IMR-90 (cell line): ENCODE measurements at regions not wholly inside any gene's neighbourhood (a gene's known extent, or its start where the extent isn't known, plus 50 kb on each side); places are given as distances from the start of the nearest gene placed in this dataset.

Experiments
- BHLHE40 ChIP-seq: fragments of 150-350 bp; IDR thresholded peaks from 2 replicates; pipeline ENCODE4 v1.6.1; 2016; ENCODE audit warnings: mild to moderate bottlenecking, low read depth, low read length
- CEBPB ChIP-seq: IDR thresholded peaks from 2 replicates; pipeline ENCODE4 v1.6.1; 2012; ENCODE audit warnings: low read depth, low read length, improper control_type of control experiment
- CHD1 ChIP-seq: IDR thresholded peaks from 2 replicates; pipeline ENCODE4 v1.6.1; 2012; ENCODE audit warnings: low read depth, low read length, improper control_type of control experiment
- MAFK ChIP-seq: IDR thresholded peaks from 2 replicates; pipeline ENCODE4 v1.6.1; 2012; ENCODE audit warnings: low read depth, low read length, improper control_type of control experiment
- MAZ ChIP-seq: IDR thresholded peaks from 2 replicates; pipeline ENCODE4 v1.6.1; 2012; ENCODE audit warnings: low read depth, mild to moderate bottlenecking, low read length, improper control_type of control experiment, moderate library complexity, borderline replicate concordance
- MXI1 ChIP-seq: IDR thresholded peaks from 2 replicates; pipeline ENCODE4 v1.6.1; 2012; ENCODE audit warnings: low read depth, mild to moderate bottlenecking, low read length, moderate library complexity, borderline replicate concordance
- POLR2A ChIP-seq: IDR thresholded peaks from 2 replicates; pipeline ENCODE4 v1.6.1; 2012; ENCODE audit warnings: mild to moderate bottlenecking, low read depth, low read length
- RAD21 ChIP-seq: IDR thresholded peaks from 2 replicates; pipeline ENCODE4 v1.6.1; 2012; ENCODE audit warnings: low read length, improper control_type of control experiment
- RCOR1 ChIP-seq: IDR thresholded peaks from 2 replicates; pipeline ENCODE4 v1.6.1; 2012; ENCODE audit warnings: mild to moderate bottlenecking, low read length, improper control_type of control experiment; ENCODE audit not compliant: insufficient replicate concordance
- SMC3 ChIP-seq: fragments of 150-350 bp; IDR thresholded peaks from 2 replicates; pipeline ENCODE4 v1.6.1; 2016; ENCODE audit warnings: low read depth, mild to moderate bottlenecking, antibody characterized with exemption, low read length, moderate library complexity
- TF ChIP-seq, protein P1 (sequence below): conservative IDR thresholded peaks from 2 replicates; pipeline ENCODE4 v1.5.1; 2012; ENCODE audit warnings: mild to moderate bottlenecking, low read depth, low read length, improper control_type of control experiment
- TF ChIP-seq, protein P2 (sequence below): fragments of 150-350 bp; IDR thresholded peaks from 2 replicates; pipeline ENCODE4 v1.6.1; 2016; ENCODE audit warnings: low read depth, mild to moderate bottlenecking, low read length, moderate library complexity, borderline replicate concordance
- TF ChIP-seq, protein P3 (sequence below): fragments of 150-350 bp; IDR thresholded peaks from 2 replicates; pipeline ENCODE4 v1.6.1; 2017; ENCODE audit warnings: mild to moderate bottlenecking, antibody characterized with exemption, low read length, low read depth

DNA sequence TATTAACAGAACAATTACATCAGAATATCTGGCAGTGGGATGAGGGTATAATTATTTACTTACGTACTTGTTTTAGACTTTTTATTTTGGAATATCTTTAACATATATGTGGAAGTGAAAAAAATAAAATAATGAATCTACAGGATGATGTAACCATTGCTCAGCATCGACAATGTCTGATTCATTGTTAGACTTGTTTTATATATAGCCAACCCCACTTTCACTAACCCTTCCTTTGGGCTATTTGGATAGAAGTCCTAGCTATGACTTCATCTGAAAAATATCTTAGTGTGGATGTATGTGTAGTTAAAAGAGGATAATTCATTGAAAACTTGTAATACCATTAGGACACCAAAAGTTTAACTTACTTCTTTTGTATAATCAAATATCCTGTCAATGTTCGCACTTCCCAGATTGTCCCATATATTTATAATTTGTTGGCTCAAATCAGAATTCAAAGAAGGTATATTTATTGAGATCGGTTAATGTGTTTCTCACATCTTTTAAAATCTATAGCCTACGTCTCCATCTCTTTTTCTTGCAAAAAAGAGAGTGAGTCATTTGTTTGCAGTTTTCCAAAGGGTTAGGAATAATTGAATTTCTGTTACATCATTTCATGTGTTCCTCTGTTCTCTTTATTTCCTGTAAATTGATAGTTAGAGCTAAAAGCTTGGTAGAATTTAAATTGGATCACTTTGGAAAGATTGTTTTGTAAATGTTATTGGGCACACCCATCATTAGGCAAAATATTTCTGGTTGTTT, 506.1 kb upstream of the FAM98A start:
- TF ChIP-seq, protein P1, sequence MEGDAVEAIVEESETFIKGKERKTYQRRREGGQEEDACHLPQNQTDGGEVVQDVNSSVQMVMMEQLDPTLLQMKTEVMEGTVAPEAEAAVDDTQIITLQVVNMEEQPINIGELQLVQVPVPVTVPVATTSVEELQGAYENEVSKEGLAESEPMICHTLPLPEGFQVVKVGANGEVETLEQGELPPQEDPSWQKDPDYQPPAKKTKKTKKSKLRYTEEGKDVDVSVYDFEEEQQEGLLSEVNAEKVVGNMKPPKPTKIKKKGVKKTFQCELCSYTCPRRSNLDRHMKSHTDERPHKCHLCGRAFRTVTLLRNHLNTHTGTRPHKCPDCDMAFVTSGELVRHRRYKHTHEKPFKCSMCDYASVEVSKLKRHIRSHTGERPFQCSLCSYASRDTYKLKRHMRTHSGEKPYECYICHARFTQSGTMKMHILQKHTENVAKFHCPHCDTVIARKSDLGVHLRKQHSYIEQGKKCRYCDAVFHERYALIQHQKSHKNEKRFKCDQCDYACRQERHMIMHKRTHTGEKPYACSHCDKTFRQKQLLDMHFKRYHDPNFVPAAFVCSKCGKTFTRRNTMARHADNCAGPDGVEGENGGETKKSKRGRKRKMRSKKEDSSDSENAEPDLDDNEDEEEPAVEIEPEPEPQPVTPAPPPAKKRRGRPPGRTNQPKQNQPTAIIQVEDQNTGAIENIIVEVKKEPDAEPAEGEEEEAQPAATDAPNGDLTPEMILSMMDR = no peak
- TF ChIP-seq BHLHE40 (no peak), POLR2A (no peak), MXI1 (no peak), RAD21 (no peak), MAZ (no peak), CEBPB (peak; percentile 85), RCOR1 (no peak), MAFK (no peak), SMC3 (no peak), CHD1 (no peak)
- TF ChIP-seq, protein P2, sequence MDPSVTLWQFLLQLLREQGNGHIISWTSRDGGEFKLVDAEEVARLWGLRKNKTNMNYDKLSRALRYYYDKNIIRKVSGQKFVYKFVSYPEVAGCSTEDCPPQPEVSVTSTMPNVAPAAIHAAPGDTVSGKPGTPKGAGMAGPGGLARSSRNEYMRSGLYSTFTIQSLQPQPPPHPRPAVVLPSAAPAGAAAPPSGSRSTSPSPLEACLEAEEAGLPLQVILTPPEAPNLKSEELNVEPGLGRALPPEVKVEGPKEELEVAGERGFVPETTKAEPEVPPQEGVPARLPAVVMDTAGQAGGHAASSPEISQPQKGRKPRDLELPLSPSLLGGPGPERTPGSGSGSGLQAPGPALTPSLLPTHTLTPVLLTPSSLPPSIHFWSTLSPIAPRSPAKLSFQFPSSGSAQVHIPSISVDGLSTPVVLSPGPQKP = no peak
- TF ChIP-seq, protein P3, sequence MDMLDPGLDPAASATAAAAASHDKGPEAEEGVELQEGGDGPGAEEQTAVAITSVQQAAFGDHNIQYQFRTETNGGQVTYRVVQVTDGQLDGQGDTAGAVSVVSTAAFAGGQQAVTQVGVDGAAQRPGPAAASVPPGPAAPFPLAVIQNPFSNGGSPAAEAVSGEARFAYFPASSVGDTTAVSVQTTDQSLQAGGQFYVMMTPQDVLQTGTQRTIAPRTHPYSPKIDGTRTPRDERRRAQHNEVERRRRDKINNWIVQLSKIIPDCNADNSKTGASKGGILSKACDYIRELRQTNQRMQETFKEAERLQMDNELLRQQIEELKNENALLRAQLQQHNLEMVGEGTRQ = no peak
